ENCODE measurements at regions not wholly inside any gene's neighbourhood (a gene's known extent, or its start where the extent isn't known, plus 50 kb on each side); places are given as distances from the start of the nearest gene placed in this dataset.

DNA sequence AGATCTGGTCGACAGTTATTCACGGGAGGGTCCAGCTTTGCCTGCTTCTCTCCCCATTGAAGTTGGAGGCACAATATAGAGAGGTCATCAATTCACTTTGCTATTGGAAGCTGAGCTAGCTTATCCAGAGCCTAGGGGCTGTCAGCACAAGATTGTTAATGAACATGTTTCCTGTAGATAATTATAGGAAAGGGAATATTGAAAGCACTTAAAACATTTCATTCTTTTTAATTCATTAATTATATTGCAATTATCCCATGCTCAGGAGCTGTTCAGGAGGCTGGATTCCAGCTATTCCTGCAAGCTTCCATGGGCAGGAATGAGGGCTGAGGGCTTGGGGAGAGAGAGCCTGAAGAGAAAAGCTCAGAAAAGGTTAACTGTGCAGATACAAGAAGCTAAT lies 153.1 kb upstream of the BRINP1 start:
- intact Hi-C loops (cut with micrococcal nuclease): no loop called here
- H3K4me1 Mint-ChIP-seq (ENCODE audit: low read depth): no peaks in the 10 kb centered on the region
- no peaks in the 10 kb centered on the region for H3K36me3 Mint-ChIP-seq (ENCODE audit: low read depth)
- H3K27me3 Mint-ChIP-seq: no peaks in the 10 kb centered on the region
- H3K9me3 Mint-ChIP-seq: no peaks in the 10 kb centered on the region
- H3K27ac Mint-ChIP-seq: no peak overlapping the region
- H3K4me3 Mint-ChIP-seq: no peak overlapping the region

DNA sequence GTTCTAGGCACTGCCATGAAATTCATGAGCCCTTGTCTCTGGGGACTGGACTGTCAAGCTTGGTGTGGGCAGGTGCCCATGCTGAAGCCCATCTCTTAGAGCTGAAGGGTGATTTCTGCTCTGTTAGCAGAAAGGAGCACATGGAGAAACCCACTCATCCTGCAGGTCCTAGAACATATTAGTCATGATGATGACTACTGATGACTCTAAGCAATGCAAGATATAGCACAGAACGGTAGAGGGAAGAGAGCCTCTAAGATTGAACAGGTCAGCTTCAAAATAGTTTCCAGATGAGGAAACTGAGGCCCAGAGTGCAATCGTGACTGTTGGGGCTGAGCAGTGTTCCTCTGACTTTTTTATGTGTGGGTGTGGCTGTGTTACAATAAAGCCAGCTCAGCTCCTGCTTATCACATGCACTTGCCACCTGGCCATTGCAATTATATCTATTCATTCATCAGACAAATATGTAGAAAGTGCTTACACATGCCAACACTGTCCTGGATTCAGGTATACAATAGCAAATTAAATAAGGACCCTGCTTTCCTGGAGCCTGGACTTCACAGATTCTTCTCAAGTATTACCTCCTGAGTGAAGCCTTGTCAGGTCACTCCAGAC lies 140.2 kb upstream of the BRINP1 start:
- H3K4me3 Mint-ChIP-seq: no peak overlapping the region
- H3K36me3 Mint-ChIP-seq (ENCODE audit: low read depth): no peaks in the 10 kb centered on the region
- intact Hi-C loops (cut with micrococcal nuclease): no loop called here
- H3K4me1 Mint-ChIP-seq (ENCODE audit: low read depth): no peaks in the 10 kb centered on the region
- no peak overlapping the region for H3K27ac Mint-ChIP-seq
- no peaks in the 10 kb centered on the region for H3K9me3 Mint-ChIP-seq
- no peaks in the 10 kb centered on the region for H3K27me3 Mint-ChIP-seq

DNA sequence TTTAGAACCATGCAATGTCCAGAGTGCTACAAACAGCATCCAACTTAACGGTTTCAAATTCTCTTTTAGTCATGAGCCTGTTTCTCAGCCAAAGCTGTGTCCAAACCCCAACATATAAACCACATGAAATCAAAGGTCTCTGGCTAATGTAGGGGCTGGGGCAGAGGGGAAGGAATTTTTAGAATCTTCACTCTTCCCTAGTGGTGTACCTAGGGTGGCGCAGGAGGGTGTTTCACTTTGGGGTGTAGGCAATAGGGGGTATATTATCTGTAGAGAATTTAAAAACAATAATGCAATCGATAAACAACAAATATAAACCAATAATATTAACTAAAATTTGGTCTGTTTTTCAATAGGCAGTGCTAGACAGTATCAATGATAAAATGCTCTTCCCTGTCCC lies 132.1 kb upstream of the BRINP1 start:
- Mint-ChIP-seq H3K36me3 (ENCODE audit: low read depth) (no peaks in the 10 kb centered on the region), H3K27me3 (no peaks in the 10 kb centered on the region), H3K4me1 (ENCODE audit: low read depth) (no peaks in the 10 kb centered on the region), H3K27ac (no peak overlapping the region), H3K4me3 (no peak overlapping the region), H3K9me3 (peaks cover 7% of the 10 kb centered on the region)
- intact Hi-C loops (cut with micrococcal nuclease): no loop called here

DNA sequence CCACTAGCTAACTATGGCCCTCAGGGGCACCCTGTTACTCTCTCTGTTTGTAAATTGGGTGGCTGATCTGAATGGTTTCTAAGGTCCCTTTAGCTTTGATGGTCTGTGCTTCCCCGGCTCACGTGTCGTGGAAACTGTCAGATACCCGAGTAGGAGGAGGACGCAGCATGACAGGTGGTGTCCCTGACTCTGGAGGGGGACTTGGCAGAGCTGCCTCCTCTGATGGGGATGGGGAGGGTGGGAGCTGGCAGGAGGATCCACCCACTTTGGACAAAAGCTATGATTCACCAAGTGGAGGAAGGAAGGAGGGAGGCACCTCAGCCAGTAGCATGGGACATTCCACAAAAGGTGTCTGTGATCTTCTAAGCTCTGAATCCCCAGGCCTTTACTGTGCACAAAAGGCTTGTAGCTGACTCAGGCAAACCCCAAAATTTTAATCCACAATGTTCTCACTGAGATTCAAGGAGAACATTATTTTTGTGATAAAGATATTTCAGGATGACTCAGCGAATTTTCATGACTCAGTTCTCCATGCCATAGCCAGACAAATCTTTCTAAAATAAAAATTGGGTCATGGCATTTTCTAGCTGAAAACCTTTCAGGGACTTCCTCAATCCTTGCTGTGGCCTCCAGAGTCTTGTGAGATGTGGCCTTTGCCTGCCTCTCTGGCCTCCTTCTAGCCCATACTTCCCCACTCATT lies 131.0 kb upstream of the BRINP1 start:
- H3K4me1 Mint-ChIP-seq (ENCODE audit: low read depth): no peaks in the 10 kb centered on the region

DNA sequence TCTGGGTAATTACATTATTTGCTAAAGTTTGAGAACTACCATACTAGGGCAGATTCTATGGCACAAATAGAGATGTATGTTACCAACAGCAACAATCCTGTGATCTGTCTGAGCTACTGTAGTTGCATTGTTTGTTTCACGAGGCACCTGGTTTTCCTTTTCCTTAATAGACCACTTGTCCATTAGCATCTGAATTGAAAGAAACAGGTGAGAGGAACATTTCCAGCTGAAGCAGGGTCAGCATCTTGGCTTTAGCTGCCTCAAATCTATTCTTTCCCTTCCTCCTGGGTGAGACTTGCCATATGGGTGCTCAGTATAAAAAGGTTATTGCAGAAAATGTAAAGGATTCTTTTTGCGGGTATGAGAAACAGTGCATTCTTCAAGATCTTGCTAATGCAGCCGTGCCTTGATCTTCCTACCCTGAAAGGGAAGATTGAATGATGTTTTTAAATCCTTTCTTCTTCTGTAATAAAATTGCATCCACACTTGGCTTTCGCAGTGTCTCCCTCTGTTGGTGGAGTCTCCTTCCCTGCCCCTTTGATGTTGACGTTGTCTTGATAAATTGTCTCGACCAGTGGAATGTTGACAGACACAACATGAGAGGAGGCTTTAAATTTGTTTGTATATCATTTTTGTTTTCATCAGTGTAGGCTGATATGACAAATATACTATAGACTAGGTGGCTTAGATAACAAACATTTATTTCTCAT lies 118.0 kb upstream of the BRINP1 start:
- Mint-ChIP-seq H3K27ac (no peak overlapping the region), H3K9me3 (no peaks in the 10 kb centered on the region), H3K4me1 (ENCODE audit: low read depth) (no peaks in the 10 kb centered on the region), H3K36me3 (ENCODE audit: low read depth) (no peaks in the 10 kb centered on the region), H3K27me3 (no peaks in the 10 kb centered on the region), H3K4me3 (no peak overlapping the region)
- intact Hi-C loops (cut with micrococcal nuclease): no loop called here

More for the DNA sequence above, 131.0 kb upstream of the BRINP1 start:
- peaks cover 7% of the 10 kb centered on the region for H3K9me3 Mint-ChIP-seq
- intact Hi-C loops (cut with micrococcal nuclease): no loop called here
- no peaks in the 10 kb centered on the region for H3K27me3 Mint-ChIP-seq
- no peaks in the 10 kb centered on the region for H3K36me3 Mint-ChIP-seq (ENCODE audit: low read depth)
- no peak overlapping the region for H3K4me3 Mint-ChIP-seq
- no peak overlapping the region for H3K27ac Mint-ChIP-seq

DNA sequence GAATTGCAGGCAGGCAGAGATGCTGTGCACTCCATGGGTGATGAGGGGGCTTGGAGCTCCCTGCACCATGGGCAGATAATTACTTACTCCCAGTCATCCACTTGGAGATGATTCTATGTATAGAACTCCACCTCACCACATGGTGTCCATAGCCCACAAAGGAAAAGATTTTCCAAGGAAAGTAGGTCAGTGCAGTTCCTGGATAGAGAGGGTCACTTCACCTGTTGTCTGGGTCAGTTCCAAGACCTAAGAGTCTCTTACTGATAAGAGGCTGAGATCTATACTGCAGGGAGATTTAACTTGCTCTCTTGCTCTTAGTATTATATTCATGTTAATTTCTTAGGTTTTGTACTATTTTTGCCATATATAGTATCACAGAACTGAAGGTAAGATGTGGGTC lies 113.9 kb upstream of the BRINP1 start:
- no peaks in the 10 kb centered on the region for H3K27me3 Mint-ChIP-seq
- H3K36me3 Mint-ChIP-seq (ENCODE audit: low read depth): no peaks in the 10 kb centered on the region
- H3K4me1 Mint-ChIP-seq (ENCODE audit: low read depth): no peaks in the 10 kb centered on the region
- H3K27ac Mint-ChIP-seq: no peak overlapping the region
- H3K4me3 Mint-ChIP-seq: no peak overlapping the region
- H3K9me3 Mint-ChIP-seq: no peaks in the 10 kb centered on the region
- intact Hi-C loops (cut with micrococcal nuclease): no loop called here

DNA sequence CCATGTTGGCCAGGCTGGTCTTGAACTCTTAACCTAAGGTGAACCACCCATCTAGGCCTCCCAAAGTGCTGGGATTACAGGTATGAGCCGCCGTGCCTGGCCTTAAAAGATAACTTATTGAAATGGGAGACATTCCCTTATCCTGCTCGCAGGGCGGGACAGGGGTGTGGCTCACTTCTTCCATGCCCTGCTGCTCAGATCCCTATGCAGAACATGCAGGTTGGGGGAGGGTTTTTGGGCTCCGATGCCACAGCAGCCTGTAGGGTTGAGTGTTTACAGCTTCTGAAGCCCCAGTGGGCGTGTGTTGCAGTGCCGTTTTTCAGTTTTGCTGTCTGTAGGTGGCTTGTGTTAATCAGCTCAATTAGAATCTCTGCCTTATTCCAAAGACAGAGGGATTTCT lies 108.0 kb upstream of the BRINP1 start:
- no peaks in the 10 kb centered on the region for H3K9me3 Mint-ChIP-seq
- no peaks in the 10 kb centered on the region for H3K27me3 Mint-ChIP-seq
- H3K4me3 Mint-ChIP-seq: no peak overlapping the region
- no peaks in the 10 kb centered on the region for H3K36me3 Mint-ChIP-seq (ENCODE audit: low read depth)
- H3K4me1 Mint-ChIP-seq (ENCODE audit: low read depth): no peaks in the 10 kb centered on the region
- no peak overlapping the region for H3K27ac Mint-ChIP-seq
- intact Hi-C loops (cut with micrococcal nuclease): no loop called here

DNA sequence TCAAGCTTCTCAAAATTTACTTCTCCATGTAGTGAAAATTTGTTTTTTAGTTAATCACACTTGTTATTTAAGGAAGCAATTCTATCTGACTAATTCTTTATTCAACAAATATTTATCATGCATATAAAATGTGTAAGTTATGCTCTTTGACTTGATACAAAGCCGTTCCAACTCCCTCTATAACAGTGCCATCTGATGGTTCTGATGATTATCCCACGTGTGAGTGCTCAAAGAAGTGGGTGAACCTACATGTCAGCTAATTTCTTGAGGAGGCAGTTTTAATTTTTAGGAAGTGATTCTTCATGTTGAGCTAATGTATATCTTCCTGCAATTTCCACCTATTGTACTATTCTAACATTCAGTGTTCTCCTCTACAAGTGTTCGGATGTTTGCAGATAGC lies 88.8 kb upstream of the BRINP1 start:
- H3K27me3 Mint-ChIP-seq: no peaks in the 10 kb centered on the region
- intact Hi-C loops (cut with micrococcal nuclease): no loop called here
- peaks cover 6% of the 10 kb centered on the region for H3K9me3 Mint-ChIP-seq
- no peaks in the 10 kb centered on the region for H3K4me1 Mint-ChIP-seq (ENCODE audit: low read depth)
- H3K4me3 Mint-ChIP-seq: no peak overlapping the region
- H3K27ac Mint-ChIP-seq: no peak overlapping the region
- H3K36me3 Mint-ChIP-seq (ENCODE audit: low read depth): no peaks in the 10 kb centered on the region

DNA sequence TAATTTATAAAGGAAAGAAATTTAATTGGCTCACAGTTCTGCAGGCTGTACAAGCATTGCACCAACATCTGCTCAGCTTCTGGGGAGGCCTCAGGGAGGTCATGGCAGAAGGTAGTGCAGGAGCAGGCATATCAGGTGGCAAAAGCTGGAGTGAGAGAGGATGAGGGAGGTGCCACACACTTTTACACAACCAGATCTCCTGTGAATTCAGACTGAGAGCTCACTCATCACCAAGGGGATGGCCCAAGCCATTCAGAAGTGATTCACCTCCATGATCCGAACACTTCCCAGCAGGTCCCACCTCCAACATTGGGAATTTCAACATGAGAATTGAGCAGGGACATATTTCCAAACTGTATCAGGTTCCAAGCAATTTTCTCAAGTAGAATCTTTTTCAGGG lies 84.7 kb upstream of the BRINP1 start:
- Mint-ChIP-seq H3K27me3 (no peaks in the 10 kb centered on the region), H3K36me3 (ENCODE audit: low read depth) (no peaks in the 10 kb centered on the region), H3K4me3 (no peak overlapping the region), H3K27ac (no peak overlapping the region), H3K9me3 (peaks cover 6% of the 10 kb centered on the region), H3K4me1 (ENCODE audit: low read depth) (no peaks in the 10 kb centered on the region)
- intact Hi-C loops (cut with micrococcal nuclease): no loop called here

DNA sequence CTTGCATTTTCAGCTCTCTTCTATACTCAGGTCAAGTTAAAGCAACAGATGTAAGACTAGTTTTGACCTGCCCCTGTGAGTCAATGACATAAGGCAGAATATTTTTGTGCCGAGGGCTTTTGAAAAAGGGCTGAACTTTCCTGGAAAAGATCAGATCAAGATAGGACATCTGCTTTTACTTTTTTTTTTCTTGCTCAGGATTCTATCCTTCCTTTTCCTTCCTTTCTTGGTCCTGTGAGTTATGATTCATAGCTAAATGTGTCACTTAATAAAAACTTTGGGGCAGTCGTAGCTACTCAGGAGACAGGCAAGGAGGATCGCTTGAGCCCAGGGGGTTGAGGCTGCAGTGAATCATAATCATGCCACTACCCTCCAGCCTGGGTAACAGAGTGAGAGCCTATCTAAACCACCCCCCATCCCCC lies 84.3 kb upstream of the BRINP1 start:
- Mint-ChIP-seq H3K4me3 (no peak overlapping the region), H3K4me1 (ENCODE audit: low read depth) (no peaks in the 10 kb centered on the region), H3K27ac (no peak overlapping the region), H3K36me3 (ENCODE audit: low read depth) (no peaks in the 10 kb centered on the region), H3K27me3 (no peaks in the 10 kb centered on the region), H3K9me3 (peaks cover 6% of the 10 kb centered on the region)
- intact Hi-C loops (cut with micrococcal nuclease): no loop called here

DNA sequence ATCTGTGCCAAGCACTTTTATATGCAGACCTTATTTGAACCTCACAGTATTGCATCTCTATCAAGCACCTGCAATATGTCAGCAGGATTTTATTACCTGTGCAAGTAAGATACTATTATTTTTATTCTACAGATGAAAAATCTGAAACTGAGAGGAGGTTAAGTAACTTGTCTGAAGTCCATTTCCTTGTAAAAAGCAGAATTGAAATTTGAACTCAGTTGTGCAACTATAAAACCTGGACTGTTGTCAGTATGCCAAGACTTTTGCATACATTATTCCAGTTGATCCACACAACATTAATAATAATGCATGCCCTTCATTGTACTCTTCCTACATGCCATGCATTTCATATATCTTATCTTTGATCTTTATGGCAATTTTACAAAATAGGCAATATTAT lies 82.2 kb upstream of the BRINP1 start:
- intact Hi-C loops (cut with micrococcal nuclease): no loop called here
- Mint-ChIP-seq H3K4me3 (no peak overlapping the region), H3K36me3 (ENCODE audit: low read depth) (no peaks in the 10 kb centered on the region), H3K9me3 (peaks cover 6% of the 10 kb centered on the region), H3K27me3 (no peaks in the 10 kb centered on the region), H3K27ac (no peak overlapping the region), H3K4me1 (ENCODE audit: low read depth) (no peaks in the 10 kb centered on the region)

DNA sequence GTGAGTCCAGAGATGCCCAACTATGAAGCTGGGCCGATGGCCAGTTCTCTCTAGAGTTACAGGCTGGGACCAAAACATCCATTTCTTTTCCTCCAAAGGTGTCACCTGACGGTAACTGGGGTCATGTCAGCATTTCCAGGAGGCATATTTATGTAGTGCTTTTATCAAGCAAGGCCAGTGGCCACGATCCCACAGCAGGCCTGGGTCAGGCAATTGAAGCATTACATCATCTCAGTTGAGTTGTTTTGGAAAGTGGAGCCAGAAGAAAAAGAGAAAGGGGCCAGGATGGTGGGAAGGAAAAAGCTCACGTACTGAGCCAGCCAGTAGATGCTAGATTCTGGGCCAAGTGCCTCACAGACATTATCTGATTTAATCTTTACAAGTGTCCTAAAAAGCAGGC lies 73.9 kb upstream of the BRINP1 start:
- Mint-ChIP-seq H3K27ac (no peak overlapping the region), H3K4me1 (ENCODE audit: low read depth) (no peaks in the 10 kb centered on the region), H3K27me3 (no peaks in the 10 kb centered on the region), H3K9me3 (no peaks in the 10 kb centered on the region), H3K36me3 (ENCODE audit: low read depth) (no peaks in the 10 kb centered on the region), H3K4me3 (no peak overlapping the region)
- intact Hi-C loops (cut with micrococcal nuclease): no loop called here

DNA sequence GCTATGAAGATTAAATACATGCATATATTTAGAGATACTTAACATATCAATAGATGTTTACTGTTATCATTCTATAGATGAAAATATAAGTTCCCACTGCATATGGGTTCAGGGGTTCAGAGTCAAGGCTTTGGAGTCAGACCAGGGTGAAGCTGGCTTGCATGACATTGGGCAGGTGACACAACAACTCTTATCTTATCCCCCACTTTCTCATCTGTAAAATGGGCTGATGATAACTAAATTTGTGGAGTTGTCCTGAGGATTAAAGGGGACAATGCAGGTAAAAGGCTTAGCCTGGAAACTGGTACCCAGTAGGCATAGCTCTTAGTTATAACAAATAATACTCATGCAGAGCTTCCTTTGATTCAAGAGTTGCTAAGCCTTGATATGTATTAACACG lies 72.6 kb upstream of the BRINP1 start:
- H3K4me1 Mint-ChIP-seq (ENCODE audit: low read depth): no peaks in the 10 kb centered on the region
- no peaks in the 10 kb centered on the region for H3K27me3 Mint-ChIP-seq
- no peak overlapping the region for H3K27ac Mint-ChIP-seq
- no peaks in the 10 kb centered on the region for H3K36me3 Mint-ChIP-seq (ENCODE audit: low read depth)
- H3K4me3 Mint-ChIP-seq: no peak overlapping the region
- no peaks in the 10 kb centered on the region for H3K9me3 Mint-ChIP-seq
- intact Hi-C loops (cut with micrococcal nuclease): no loop called here

DNA sequence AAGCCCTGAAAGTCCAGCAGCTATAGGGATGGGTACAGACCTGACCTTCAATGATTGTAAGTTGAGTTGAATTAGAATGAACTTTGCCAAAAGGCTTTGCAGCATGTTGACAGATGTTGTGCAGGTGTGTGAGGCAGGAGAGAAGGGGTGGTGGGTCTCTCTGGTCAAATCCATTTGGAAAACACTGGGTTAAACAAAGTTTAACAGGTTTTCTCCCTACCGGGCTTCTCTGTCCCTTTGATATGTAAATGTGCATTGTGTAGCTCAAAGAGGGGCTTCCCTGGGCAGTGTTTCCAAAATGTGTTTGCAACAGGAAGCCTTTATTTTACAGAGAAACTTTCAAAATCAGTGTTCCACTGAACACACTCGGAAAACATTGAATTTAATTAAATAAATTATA lies 72.1 kb upstream of the BRINP1 start:
- Mint-ChIP-seq H3K27ac (no peak overlapping the region), H3K27me3 (no peaks in the 10 kb centered on the region), H3K4me1 (ENCODE audit: low read depth) (no peaks in the 10 kb centered on the region), H3K36me3 (ENCODE audit: low read depth) (no peaks in the 10 kb centered on the region), H3K4me3 (no peak overlapping the region), H3K9me3 (no peaks in the 10 kb centered on the region)
- intact Hi-C loops (cut with micrococcal nuclease): no loop called here
